ENCODE measurements at regions not wholly inside any gene's neighbourhood (a gene's known extent, or its start where the extent isn't known, plus 50 kb on each side); places are given as distances from the start of the nearest gene placed in this dataset.

GRCh38 chr18:50457639-50458038 is 82.8 kb downstream of the SKA1 start:
- intact Hi-C loops (cut with DNase I; ENCODE audit: low total_unique reads) = no loop called here
- H3K9me3 ChIP-seq = no peaks in the 10 kb centered on the region
- no peaks in the 10 kb centered on the region for H3K4me1 ChIP-seq
- H3K27ac ChIP-seq = no peak overlapping the region
- TF ChIP-seq CTCF (IDR thresholded peaks at IDR 0.05) (no peak), POLR2A (IDR thresholded peaks at IDR 0.05) (no peak), POLR2AphosphoS5 (IDR thresholded peaks at IDR 0.05) (no peak)
- DNase-seq (ENCODE audit: low spot score in 2 of 2) = no peak
- no peak overlapping the region for H3K4me3 ChIP-seq
- no peaks in the 10 kb centered on the region for H3K27me3 ChIP-seq
- no peaks in the 10 kb centered on the region for H3K36me3 ChIP-seq

- no peaks in the 10 kb centered on the region for H3K36me3 ChIP-seq
- no peak overlapping the region for H3K27ac ChIP-seq
- no peaks in the 10 kb centered on the region for H3K27me3 ChIP-seq
- no peak overlapping the region for H3K4me3 ChIP-seq
- TF ChIP-seq POLR2A (IDR thresholded peaks at IDR 0.05) (no peak), CTCF (IDR thresholded peaks at IDR 0.05) (no peak), POLR2AphosphoS5 (IDR thresholded peaks at IDR 0.05) (no peak)
- H3K4me1 ChIP-seq = no peaks in the 10 kb centered on the region
- intact Hi-C loops (cut with DNase I; ENCODE audit: low total_unique reads) = no loop called here
- no peaks in the 10 kb centered on the region for H3K9me3 ChIP-seq
- no peak for DNase-seq (ENCODE audit: low spot score in 2 of 2)
Observed at GRCh38 chr18:50458366-50458765, 83.5 kb downstream of the SKA1 start.

- no peak overlapping the region for H3K27ac ChIP-seq
- TF ChIP-seq CTCF (IDR thresholded peaks at IDR 0.05) = no peak
- no peak for TF ChIP-seq POLR2AphosphoS5 (IDR thresholded peaks at IDR 0.05)
- no peak for TF ChIP-seq POLR2A (IDR thresholded peaks at IDR 0.05)
- no peak overlapping the region for H3K4me3 ChIP-seq
- intact Hi-C loops (cut with DNase I; ENCODE audit: low total_unique reads) = no loop called here
- no peaks in the 10 kb centered on the region for H3K4me1 ChIP-seq
- H3K36me3 ChIP-seq = no peaks in the 10 kb centered on the region
- no peaks in the 10 kb centered on the region for H3K27me3 ChIP-seq
- no peaks in the 10 kb centered on the region for H3K9me3 ChIP-seq
- DNase-seq (ENCODE audit: low spot score in 2 of 2) = no peak
Observed at GRCh38 chr18:50458796-50459195, 84.0 kb downstream of the SKA1 start.

GRCh38 chr18:50460062-50460461 is 85.2 kb downstream of the SKA1 start:
- no peak for TF ChIP-seq CTCF (IDR thresholded peaks at IDR 0.05)
- no peak for TF ChIP-seq POLR2A (IDR thresholded peaks at IDR 0.05)
- no peak for TF ChIP-seq POLR2AphosphoS5 (IDR thresholded peaks at IDR 0.05)
- no peak for DNase-seq (ENCODE audit: low spot score in 2 of 2)
- Histone ChIP-seq H3K36me3 (no peaks in the 10 kb centered on the region), H3K27ac (no peak overlapping the region), H3K4me1 (no peaks in the 10 kb centered on the region), H3K9me3 (no peaks in the 10 kb centered on the region), H3K27me3 (no peaks in the 10 kb centered on the region), H3K4me3 (no peak overlapping the region)
- intact Hi-C loops (cut with DNase I; ENCODE audit: low total_unique reads) = no loop called here

GRCh38 chr18:50460716-50461115 is 85.9 kb downstream of the SKA1 start:
- H3K4me3 ChIP-seq = no peak overlapping the region
- intact Hi-C loops (cut with DNase I; ENCODE audit: low total_unique reads) = no loop called here
- no peak for DNase-seq (ENCODE audit: low spot score in 2 of 2)
- H3K36me3 ChIP-seq = no peaks in the 10 kb centered on the region
- no peak for TF ChIP-seq POLR2A (IDR thresholded peaks at IDR 0.05)
- no peak for TF ChIP-seq CTCF (IDR thresholded peaks at IDR 0.05)
- no peak for TF ChIP-seq POLR2AphosphoS5 (IDR thresholded peaks at IDR 0.05)
- H3K4me1 ChIP-seq = no peaks in the 10 kb centered on the region
- no peak overlapping the region for H3K27ac ChIP-seq
- H3K27me3 ChIP-seq = no peaks in the 10 kb centered on the region
- H3K9me3 ChIP-seq = no peaks in the 10 kb centered on the region
